Vagina (tissue), 2 donors: ENCODE measurements at regions not wholly inside any gene's neighbourhood (a gene's known extent, or its start where the extent isn't known, plus 50 kb on each side); places are given as distances from the start of the nearest gene placed in this dataset.

Experiments used
- DNase-seq, 2 donors: peaks; one replicate each; pipeline ENCODE4 v3.0.0-alpha.2; 2017; ENCODE audit errors: extremely low spot score in 2 of 2
- H3K27ac ChIP-seq: fragments of 200-600 bp; sonication (generic); one replicate; pipeline ENCODE4 v1.5.1; 2019
- H3K27me3 ChIP-seq: fragments of 200-600 bp; sonication (generic); one replicate; pipeline ENCODE4 v1.5.1; 2019
- H3K36me3 ChIP-seq, 2 donors: fragments of 200-600 bp; sonication (generic); one replicate each; pipeline ENCODE4 v1.5.1; 2017 to 2019
- H3K4me1 ChIP-seq: fragments of 200-600 bp; sonication (generic); one replicate; pipeline ENCODE4 v1.5.1; 2019
- H3K4me3 ChIP-seq, 2 donors: fragments of 200-600 bp; sonication (generic); 1 replicate in 1 of 2; 2 replicates in 1 of 2; pipeline ENCODE4 v1.5.1; 2016 to 2019
- H3K9me3 ChIP-seq: fragments of 200-600 bp; sonication (generic); one replicate; pipeline ENCODE4 v1.5.1; 2019
- CTCF ChIP-seq, 3 experiments: fragments of 450-650 bp in 2 of 3; fragments of 200-600 bp in 1 of 3; sonication (generic) in 1 of 3; IDR thresholded peaks; one replicate each; pipeline ENCODE4 v1.5.1; 2017 to 2019; ENCODE audit warnings: antibody characterized with exemption in 3 of 3, mild to moderate bottlenecking in 2 of 3, moderate library complexity in 2 of 3
- POLR2A ChIP-seq, 2 donors: fragments of 450-650 bp; IDR thresholded peaks; one replicate each; pipeline ENCODE4 v1.6.1; 2017; ENCODE audit warnings: antibody characterized with exemption in 2 of 2, mild to moderate bottlenecking in 2 of 2, moderate library complexity in 2 of 2
- POLR2AphosphoS5 ChIP-seq, 2 donors: sonication (generic); formaldehyde crosslinking; IDR thresholded peaks; one replicate each; pipeline ENCODE4 v1.9.0; 2017; ENCODE audit warnings: antibody characterized with exemption in 2 of 2, mild to moderate bottlenecking in 2 of 2, low read depth in 1 of 2; ENCODE audit not compliant: insufficient read depth in 1 of 2
- intact Hi-C: fragments of 100-400 bp; cut with DNase I; formaldehyde crosslinking; loops from one replicate; pipeline ENCODE4 v1.15.1; 2023

DNA sequence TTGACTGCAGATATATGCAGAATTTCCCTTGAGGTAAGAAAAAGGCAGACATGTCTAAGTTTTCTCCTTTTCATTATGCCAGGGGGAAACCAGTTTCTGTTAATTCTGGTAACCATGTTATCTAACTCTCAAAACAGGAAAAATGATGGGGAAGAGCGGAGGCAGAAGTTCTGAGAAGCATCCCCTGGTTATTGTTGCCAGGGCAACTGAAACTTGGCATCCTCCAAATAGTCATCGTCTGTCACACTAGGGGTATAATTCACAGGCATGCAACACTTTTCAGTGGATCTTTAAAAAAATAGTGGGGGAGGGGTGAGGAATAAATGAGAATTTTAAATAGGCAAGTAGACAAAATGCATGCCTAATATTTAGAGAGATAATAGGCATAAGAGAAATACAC lies 715.3 kb upstream of the CXADR start:
- no peak overlapping the region for H3K27ac ChIP-seq
- DNase-seq, result no peak
- no peaks in the 10 kb centered on the region for H3K4me1 ChIP-seq
- no peaks in the 10 kb centered on the region for H3K36me3 ChIP-seq
- no peaks in the 10 kb centered on the region for H3K9me3 ChIP-seq
- intact Hi-C loops, result no loop called here
- H3K27me3 ChIP-seq, result no peaks in the 10 kb centered on the region
- no peak overlapping the region for H3K4me3 ChIP-seq
- no peak for TF ChIP-seq POLR2A (IDR thresholded peaks at IDR 0.05)
- no peak for TF ChIP-seq POLR2AphosphoS5 (IDR thresholded peaks at IDR 0.05; ENCODE audit: insufficient read depth in 1 of 2, low read depth in 1 of 2)
- no peak for TF ChIP-seq CTCF (IDR thresholded peaks at IDR 0.05)

DNA sequence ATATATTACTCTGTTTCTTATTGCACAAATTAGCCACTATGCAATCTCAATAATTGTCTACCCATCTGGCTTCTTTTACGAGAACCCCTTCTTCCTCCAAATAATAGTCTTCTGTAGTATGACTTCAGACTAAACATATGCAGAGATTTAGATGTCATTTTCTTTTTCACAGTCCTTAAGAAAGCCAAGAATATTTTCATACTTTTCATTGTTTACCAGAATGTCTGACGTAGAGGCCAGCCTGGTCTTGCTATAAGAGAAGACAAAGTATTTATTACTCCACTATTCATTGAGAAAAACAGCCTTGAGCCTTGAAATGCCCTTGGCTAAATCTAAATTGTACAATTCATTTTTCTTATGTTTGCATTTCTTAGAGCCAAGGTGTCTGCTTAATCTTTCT lies 714.9 kb upstream of the CXADR start:
- no peak for DNase-seq
- H3K36me3 ChIP-seq, result no peaks in the 10 kb centered on the region
- no peaks in the 10 kb centered on the region for H3K9me3 ChIP-seq
- intact Hi-C loops, result no loop called here
- H3K4me3 ChIP-seq, result no peak overlapping the region
- no peak for TF ChIP-seq POLR2AphosphoS5 (IDR thresholded peaks at IDR 0.05; ENCODE audit: insufficient read depth in 1 of 2, low read depth in 1 of 2)
- TF ChIP-seq CTCF (IDR thresholded peaks at IDR 0.05), result no peak
- no peak for TF ChIP-seq POLR2A (IDR thresholded peaks at IDR 0.05)
- H3K4me1 ChIP-seq, result no peaks in the 10 kb centered on the region
- H3K27ac ChIP-seq, result no peak overlapping the region
- H3K27me3 ChIP-seq, result no peaks in the 10 kb centered on the region

- Histone ChIP-seq H3K4me1 (no peaks in the 10 kb centered on the region), H3K27me3 (no peaks in the 10 kb centered on the region), H3K36me3 (no peaks in the 10 kb centered on the region), H3K4me3 (no peak overlapping the region), H3K9me3 (no peaks in the 10 kb centered on the region), H3K27ac (no peak overlapping the region)
- TF ChIP-seq POLR2A (IDR thresholded peaks at IDR 0.05) (no peak), POLR2AphosphoS5 (IDR thresholded peaks at IDR 0.05; ENCODE audit: insufficient read depth in 1 of 2, low read depth in 1 of 2) (no peak), CTCF (IDR thresholded peaks at IDR 0.05) (no peak)
- DNase-seq, result no peak
- intact Hi-C loops, result no loop called here
Observed at GRCh38 chr21:16800536-16801275, 712.1 kb upstream of the CXADR start.

DNA sequence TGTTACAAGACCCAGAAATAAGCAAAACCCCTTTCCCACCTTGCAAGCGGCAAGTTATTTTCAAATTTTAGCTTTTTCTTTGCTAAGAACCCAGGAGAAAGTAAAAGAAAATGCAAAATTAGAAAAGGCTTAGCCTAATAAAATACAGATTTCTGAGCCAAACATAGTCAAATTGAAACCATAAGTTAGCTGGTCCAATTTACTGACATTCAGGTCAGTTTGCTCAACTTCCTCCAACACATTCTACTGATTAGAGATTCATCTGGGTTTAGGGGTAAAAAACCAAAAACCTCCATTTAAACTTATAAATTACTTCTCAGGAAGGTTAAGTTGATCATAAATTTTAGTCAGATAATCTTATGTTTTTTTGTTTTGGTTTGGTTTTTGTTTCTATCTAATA lies 701.8 kb upstream of the CXADR start:
- Histone ChIP-seq H3K4me3 (no peak overlapping the region), H3K36me3 (no peaks in the 10 kb centered on the region), H3K27ac (peak overlapping the region; percentile 30), H3K9me3 (no peaks in the 10 kb centered on the region), H3K4me1 (no peaks in the 10 kb centered on the region), H3K27me3 (no peaks in the 10 kb centered on the region)
- DNase-seq, result no peak
- intact Hi-C loops, result no loop called here
- TF ChIP-seq CTCF (IDR thresholded peaks at IDR 0.05) (no peak), POLR2AphosphoS5 (IDR thresholded peaks at IDR 0.05; ENCODE audit: insufficient read depth in 1 of 2, low read depth in 1 of 2) (no peak), POLR2A (IDR thresholded peaks at IDR 0.05) (no peak)

DNA sequence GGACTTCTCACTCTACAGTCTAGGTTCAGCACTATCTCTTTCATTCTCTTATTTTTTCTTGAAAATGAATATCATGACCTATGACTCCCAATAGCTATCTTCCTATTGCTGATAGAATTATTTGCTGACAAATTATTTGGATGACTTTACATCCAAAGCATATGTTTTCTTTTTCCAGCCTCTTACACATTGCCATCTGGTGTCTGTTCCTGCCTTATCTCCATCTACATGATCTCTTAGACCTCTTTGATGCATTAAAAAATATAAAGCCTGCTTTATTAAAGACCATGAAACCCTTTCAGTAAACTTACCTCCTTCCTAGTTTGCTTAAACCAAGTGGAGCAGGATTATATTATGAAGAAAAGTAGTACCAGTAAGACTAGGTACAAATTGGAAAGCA lies 700.9 kb upstream of the CXADR start:
- Histone ChIP-seq H3K4me1 (no peaks in the 10 kb centered on the region), H3K36me3 (no peaks in the 10 kb centered on the region), H3K4me3 (no peak overlapping the region), H3K9me3 (no peaks in the 10 kb centered on the region), H3K27ac (no peak overlapping the region), H3K27me3 (no peaks in the 10 kb centered on the region)
- TF ChIP-seq POLR2A (IDR thresholded peaks at IDR 0.05) (no peak), POLR2AphosphoS5 (IDR thresholded peaks at IDR 0.05; ENCODE audit: insufficient read depth in 1 of 2, low read depth in 1 of 2) (no peak), CTCF (IDR thresholded peaks at IDR 0.05) (no peak)
- intact Hi-C loops, result no loop called here
- no peak for DNase-seq
